NCI-H1092 (cell line): ENCODE measurements at regions not wholly inside any gene's neighbourhood (a gene's known extent, or its start where the extent isn't known, plus 50 kb on each side); places are given as distances from the start of the nearest gene placed in this dataset.
"Not testable (repeated sequence)": the region's sequence is repeated elsewhere in the genome, so short reads cannot be mapped to it uniquely, and the experiment has no call there.

Experiments
- DNase-seq: peaks from one replicate; lab custom pipeline; 2025; lab: John Stamatoyannopoulos, UW

DNA sequence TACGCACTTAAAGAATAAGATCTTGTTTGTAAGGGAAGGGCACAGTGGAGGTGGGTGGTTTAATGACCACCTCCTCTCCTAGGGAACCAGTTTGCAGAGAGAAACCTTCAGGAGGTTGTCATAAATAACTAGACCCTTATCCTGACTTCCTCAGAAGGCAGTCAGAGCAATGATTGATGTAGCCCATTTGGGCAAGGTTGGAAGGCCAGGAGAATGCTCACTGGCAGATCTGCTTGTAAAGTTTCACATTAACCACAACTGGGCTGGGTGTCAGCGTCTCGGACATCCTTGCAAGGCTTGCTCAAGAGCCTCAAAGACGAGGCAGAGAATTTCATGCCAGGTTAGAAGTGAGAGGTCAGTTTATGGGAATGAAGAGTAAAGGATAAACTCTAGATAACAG, 87.6 kb upstream of the TRABD2B start:
- DNase-seq: no peak

DNA sequence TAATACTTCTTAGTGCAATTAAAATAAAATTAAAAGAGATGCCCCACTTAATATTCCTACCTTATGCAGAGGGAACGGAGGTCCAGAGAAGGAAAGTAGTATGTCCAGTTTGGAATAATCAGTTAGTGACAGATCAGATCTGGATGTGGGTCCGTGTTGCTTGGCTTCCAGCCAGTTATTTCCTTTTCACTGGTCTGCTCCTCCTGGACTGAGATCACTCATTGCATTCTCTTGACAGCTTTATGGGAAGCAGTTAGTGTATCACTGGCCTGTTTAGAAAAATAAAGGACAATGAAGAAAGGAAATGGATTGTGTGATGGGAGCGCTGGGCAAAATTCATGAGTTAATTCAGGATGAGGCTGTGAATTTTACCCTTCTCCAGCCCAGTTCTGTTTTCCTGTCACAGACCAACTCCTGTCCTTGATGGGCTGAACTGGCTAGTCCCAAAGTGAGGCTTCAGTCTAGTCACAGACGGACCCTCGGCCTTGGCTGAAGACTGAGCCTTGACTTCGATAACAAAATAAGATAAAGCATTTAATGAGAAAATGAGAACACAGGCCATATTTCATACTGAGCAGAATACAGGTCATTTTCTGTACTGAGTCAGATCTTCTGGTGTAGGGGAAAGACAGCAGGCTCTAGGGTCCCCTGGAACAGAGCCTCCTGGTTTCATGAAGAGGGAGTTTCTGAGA, 85.2 kb upstream of the TRABD2B start:
- no peak for DNase-seq

DNA sequence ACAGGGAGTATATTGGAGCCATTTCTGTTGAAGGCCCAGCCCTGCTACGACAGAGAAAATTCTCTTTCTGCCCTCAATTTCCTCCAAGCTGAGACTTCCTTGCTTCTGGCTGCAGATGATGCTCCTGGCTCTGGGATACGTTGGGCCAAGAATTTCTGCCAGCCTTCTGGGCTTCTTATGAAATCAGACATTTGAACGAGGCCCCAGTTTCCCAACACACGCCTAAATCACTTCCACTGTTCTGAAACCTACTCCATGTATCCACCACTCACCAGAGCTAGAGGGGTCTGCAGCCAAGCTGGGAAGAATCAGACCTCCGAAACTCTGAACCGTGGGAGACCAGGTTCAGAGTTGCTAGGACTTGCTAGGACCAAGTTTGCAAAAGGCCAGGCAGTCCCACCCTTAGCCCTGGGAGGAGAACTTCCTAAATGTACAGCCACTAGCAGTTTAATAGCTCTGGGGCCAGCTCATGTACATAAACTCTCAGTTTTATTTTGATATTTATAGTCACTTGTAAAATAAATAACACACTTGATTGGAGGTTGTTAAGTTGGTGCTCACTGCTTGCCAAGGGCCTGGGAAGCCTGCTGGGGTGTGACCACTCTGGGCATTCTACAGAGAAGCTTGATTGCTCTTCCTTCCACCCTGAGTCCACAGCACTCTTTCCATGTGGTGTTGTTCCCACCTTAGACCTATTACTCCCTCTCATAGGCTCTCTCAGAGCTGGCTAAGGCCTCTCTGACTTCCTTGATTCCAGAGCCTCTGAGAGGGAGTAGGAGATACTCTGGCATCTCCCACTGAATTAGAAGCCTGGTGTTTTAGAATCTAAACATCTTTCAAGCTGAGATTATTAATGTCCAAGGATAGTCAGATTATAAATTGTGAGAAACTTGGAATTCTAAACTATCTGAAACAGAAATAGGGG, 83.4 kb upstream of the TRABD2B start:
- DNase-seq: no peak

GRCh38 chr1:48079096-48079495, 81.9 kb upstream of the TRABD2B start:
- no peak for DNase-seq

GRCh38 chr1:48077795-48078222, 80.6 kb upstream of the TRABD2B start:
- no peak for DNase-seq

- no peak for DNase-seq
Observed at GRCh38 chr1:48076017-48076416, 78.8 kb upstream of the TRABD2B start.

DNA sequence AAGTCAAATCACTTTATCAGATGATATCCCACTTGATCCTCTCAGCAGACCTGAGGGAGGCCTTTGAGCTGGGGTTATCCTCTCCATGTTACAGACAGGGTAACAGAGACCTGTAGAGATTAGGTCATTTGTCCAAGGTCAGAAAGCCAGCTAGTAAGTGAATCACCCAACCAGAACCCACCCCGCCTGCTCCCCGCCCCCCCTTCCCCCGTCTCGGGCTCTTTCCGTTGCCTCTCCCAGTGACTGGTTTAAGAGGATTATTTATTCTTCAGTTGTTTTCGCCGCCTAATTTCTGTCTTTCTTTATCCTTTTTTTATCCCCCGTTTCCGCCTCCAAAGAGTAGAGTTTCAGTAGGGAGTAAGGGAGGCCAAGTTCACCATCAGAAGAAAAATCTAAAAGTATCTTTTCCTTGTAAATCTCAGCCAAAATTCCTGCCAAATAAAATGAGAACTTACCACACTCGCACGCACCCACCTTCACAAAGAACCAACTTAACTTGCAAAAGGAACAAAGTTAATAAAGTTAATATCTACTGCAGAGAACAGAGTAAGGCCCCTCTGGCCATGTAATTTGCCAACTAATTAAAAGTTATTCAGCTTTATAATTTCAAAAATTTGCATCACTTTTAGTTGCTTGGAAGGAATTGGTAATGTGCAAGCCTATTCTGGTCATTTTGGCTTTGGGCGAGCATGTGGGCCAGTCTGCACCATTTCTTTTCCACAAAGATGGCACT, 76.8 kb upstream of the TRABD2B start:
- no peak for DNase-seq

DNA sequence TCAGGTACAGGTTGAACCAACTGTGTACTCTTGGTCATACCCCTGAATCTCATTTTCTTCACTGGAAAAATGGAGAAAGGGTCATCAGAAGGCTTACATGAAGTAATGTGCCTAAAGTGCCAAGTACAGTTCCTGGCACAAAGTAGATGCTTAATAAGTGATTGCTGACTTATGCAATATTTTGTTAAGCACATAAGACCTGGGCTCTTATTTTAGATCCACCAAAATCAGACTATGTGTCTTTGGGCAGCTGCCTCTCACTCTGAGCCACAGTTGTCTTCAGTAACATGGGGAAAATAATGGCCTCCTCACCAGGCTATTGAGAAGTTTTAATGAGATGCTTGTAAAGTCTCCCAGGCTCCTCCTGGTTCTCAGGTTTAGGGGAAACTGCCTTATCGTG, 74.3 kb upstream of the TRABD2B start:
- no peak for DNase-seq

- DNase-seq: no peak
Observed at GRCh38 chr1:48070396-48070750, 73.2 kb upstream of the TRABD2B start.

GRCh38 chr1:48069662-48070395, 72.6 kb upstream of the TRABD2B start:
- DNase-seq: no peak

GRCh38 chr1:48068206-48068605, 71.0 kb upstream of the TRABD2B start:
- DNase-seq: no peak

DNA sequence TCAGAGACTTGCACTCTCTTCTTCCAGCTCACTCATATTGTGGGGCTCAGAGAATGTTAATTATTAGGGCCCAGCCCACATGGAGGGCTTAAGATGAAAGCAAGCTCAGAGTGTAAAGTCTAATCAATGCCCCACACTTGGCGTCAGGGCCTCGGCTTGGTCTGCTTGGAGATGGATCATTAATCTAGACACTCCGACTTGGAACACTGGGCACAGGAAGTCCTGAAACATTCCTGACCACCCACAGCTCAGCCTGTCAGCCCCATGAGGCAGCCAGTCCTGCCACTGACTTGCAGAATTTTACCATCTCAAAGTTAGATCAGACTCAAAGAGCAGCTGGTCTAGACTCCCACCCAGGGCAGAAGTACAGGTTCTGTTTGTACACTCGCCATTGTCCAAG, 69.8 kb upstream of the TRABD2B start:
- DNase-seq: no peak

- DNase-seq: not testable (repeated sequence)
Observed at GRCh38 chr1:48064693-48065092, 67.5 kb upstream of the TRABD2B start.

DNA sequence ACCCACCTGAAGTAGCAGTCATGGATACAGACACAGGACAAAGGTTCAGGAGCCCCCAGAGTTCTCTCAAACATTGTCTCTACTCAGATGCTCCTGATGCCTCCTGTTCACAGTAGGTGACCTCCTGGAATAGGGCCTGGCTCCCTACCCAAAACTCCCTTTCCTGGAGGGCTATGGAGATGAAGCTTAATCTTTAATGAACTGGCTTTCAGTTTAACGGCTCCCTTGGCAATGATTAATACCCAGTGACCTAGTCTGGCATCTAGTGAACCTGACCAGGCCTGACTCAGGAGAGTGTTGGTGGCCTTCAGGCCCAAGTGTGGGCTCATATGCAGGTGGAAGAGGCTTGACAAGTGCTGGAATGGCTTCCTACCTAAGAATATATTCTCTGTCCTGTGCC, 65.2 kb upstream of the TRABD2B start:
- no peak for DNase-seq

DNA sequence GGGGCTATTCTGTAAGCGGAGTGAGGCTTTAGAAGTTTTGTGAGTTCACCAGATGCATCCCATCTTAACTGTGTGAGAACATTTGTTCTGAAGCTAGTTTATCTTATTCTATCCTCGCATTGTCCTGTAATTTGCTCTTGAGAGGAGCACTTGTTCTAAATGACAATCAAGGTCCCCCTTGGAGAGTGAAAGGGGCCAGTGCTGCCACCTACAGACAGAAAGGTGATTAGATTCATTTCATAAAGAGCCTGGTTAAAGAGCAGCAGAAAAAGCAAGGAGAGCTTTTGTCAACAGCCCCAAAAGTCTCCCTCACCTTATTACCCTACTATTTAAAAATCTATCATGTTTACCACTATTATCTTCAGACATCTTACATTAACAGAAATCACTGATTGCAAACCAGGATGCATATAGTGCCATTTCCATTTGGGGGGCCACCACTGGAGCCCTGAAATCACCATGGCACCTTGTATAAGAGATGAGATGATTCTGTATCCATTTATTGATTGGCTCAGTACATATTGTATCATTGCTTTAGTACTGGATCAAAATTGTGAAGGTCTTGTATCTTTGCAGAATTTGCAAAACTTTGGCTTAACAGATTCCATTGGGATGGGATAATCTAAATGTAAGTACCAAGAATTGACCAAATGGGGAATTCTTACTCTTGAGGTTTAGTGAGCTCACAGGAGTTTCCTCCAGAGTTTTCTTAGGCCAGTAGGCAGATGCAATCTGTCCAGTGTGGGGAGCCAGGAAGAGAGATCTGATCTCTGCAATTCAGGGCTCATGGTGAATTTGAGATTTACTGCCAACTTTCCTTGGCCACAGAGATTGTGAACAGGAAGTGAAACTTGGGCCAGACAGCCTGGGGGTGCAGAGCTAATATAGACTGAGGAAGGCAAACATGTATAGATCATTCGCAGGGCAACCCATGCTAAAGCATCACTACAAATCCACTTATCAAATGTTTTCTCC, 64.3 kb upstream of the TRABD2B start:
- no peak for DNase-seq

GRCh38 chr1:48059289-48059688, 62.1 kb upstream of the TRABD2B start:
- DNase-seq: no peak

DNA sequence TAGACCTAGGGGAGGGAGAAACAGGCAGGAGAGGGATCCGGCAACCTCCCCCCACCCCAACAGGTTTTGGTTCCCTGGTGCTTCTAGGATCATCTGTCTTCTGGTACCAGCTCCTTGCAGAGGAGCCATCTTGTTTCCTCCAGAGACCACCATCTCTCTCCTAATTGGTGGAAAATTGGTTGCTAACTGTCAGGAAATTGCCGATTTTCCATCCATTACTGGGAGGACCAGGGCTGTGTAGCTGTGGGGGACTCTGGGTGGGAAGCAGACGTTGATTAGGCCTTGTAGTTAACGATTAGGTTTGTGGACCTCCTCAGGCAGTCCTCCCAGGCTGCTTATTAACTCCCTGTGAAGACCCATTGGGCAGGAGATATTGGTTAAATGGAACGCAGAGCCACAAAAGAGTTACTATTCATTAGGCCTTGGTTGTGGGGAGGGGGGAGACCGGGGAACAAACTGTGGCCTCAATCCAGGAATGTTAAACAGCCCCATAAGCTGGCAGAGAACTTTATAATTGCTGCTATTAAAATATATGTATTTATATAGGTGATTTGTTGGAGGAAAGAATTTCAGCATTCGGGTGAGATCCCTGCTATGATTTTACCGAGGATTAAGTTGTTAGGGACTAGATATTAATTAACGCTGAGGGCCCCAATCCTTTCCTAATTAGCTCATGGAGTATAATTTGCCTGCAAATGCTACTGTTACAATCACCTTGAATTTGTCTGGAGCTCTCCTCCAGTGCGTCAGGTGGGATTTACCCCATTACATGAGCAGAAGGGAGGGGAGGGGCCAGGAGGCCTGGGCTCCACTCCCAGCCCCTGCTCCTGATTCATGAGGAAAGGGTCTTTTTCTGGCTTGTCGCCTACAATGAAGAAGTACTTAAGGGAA, 61.2 kb upstream of the TRABD2B start:
- DNase-seq: no peak

GRCh38 chr1:48057249-48057648, 60.1 kb upstream of the TRABD2B start:
- DNase-seq: no peak

DNA sequence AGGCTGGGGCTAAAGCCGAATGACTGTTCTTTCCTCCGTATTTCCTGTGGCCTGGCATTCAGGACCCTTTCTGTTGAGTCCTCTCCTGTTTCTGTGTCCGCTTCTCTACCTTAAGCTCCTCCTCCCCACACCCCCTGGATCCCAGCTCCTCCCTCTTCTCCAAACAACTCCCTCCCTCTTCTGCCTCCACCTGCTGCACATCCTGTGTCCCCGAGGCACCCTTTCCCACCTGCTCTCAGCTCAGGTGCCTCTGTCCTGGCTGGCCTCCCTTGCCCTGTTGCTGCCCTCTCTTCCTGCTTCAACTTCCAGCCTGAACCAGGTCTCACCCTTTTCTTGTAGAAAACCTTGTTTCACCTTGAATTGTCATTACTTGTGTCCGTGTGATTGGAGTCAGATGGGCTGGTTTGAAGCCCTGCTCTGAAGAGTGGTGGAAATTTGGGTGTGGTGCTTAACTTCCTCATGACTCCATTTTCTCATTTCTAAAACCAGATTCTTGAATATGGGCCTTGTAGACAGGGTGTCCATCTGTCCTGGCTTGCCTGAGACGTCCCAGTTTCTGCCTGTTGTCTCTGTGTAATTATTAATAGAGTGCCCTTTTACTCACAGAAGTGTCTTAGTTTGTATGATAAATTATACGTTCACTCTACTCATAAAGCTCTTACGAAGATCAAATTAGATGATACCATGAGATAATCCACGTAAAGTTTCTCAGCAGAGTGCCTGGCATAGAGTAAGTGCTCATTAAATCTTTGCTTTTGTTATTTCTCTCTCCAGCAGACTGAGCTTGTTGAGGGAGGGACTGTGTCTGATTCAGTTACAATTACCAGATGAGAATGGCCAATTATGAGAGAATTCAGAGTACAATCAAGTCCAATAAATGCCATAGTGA, 58.9 kb upstream of the TRABD2B start:
- no peak for DNase-seq
